MCF 10A (cell line): ENCODE measurements at regions not wholly inside any gene's neighbourhood (a gene's known extent, or its start where the extent isn't known, plus 50 kb on each side); places are given as distances from the start of the nearest gene placed in this dataset.

Experiments
- BruUV-seq: library from RNA; stranded (reverse); fragments of 400-500 nt; replicated peaks from 2 replicates; lab custom pipeline; 2021; lab: Mats Ljungman, UMichigan
- CTCF ChIA-PET: fragments of 300-600 bp; sonication (Branson Sonifier 250); formaldehyde crosslinking; extraction: SDS; loops from one replicate; lab custom pipeline; 2021; ENCODE audit warnings: antibody characterized with exemption, inconsistent platforms; lab: Yijun Ruan, JAX
- POLR2A ChIA-PET: fragments of 300-600, 350-650 bp; sonication (Branson Sonifier 250); formaldehyde crosslinking; extraction: SDS; loops from one replicate; lab custom pipeline; 2020; ENCODE audit warnings: antibody characterized with exemption, inconsistent platforms; lab: Yijun Ruan, JAX
- DNase-seq: peaks from one replicate; pipeline ENCODE4 v3.0.0-alpha.2; 2018; ENCODE audit not compliant: unreplicated experiment
- H3K27ac Mint-ChIP-seq: one replicate; pipeline ENCODE4 v1.8.0; 2022; ENCODE audit warnings: mild to moderate bottlenecking, low read depth, mixed read lengths; ENCODE audit not compliant: unreplicated experiment
- H3K27me3 Mint-ChIP-seq: one replicate; pipeline ENCODE4 v1.8.0; 2022; ENCODE audit warnings: mixed read lengths; ENCODE audit not compliant: insufficient read depth, unreplicated experiment
- H3K36me3 Mint-ChIP-seq: one replicate; pipeline ENCODE4 v1.8.0; 2022; ENCODE audit warnings: mild to moderate bottlenecking, moderate library complexity, mixed read lengths; ENCODE audit not compliant: insufficient read depth, unreplicated experiment
- H3K4me1 Mint-ChIP-seq: one replicate; pipeline ENCODE4 v1.8.0; 2022; ENCODE audit warnings: mixed read lengths; ENCODE audit not compliant: insufficient read depth, unreplicated experiment
- H3K4me3 Mint-ChIP-seq: one replicate; pipeline ENCODE4 v1.8.0; 2022; ENCODE audit warnings: mild to moderate bottlenecking, moderate library complexity, mixed read lengths; ENCODE audit not compliant: unreplicated experiment
- H3K9me3 Mint-ChIP-seq: one replicate; pipeline ENCODE4 v1.8.0; 2022; ENCODE audit warnings: mixed read lengths; ENCODE audit not compliant: unreplicated experiment
- CTCF ChIP-seq: fragments of 200-600 bp; IDR thresholded peaks from one replicate; pipeline ENCODE4 v1.8.0; 2022; ENCODE audit warnings: antibody characterized with exemption, mild to moderate bottlenecking; ENCODE audit not compliant: unreplicated experiment
- intact Hi-C: fragments of 100-400 bp; cut with micrococcal nuclease; formaldehyde crosslinking; loops from 2 replicates; pipeline ENCODE4 v1.14.1; 2022

GRCh38 chr17:15096511-15096910 lies 168.6 kb downstream of the PMP22 start:
- no peak for TF ChIP-seq CTCF
- CTCF ChIA-PET: no interaction called here
- DNase-seq: no peak
- H3K9me3 Mint-ChIP-seq: no peaks in the 10 kb centered on the region
- H3K27me3 Mint-ChIP-seq: peaks cover 28% of the 10 kb centered on the region
- intact Hi-C loops: no loop called here
- no peaks in the 10 kb centered on the region for H3K4me1 Mint-ChIP-seq
- H3K4me3 Mint-ChIP-seq: no peak overlapping the region
- POLR2A ChIA-PET: no interaction called here
- H3K27ac Mint-ChIP-seq: no peak overlapping the region
- BruUV-seq: no TSS peak
- no peaks in the 10 kb centered on the region for H3K36me3 Mint-ChIP-seq

- TF ChIP-seq CTCF: no peak
- Mint-ChIP-seq H3K9me3 (no peaks in the 10 kb centered on the region), H3K27ac (no peak overlapping the region), H3K27me3 (peaks cover 28% of the 10 kb centered on the region), H3K4me1 (no peaks in the 10 kb centered on the region), H3K4me3 (no peak overlapping the region), H3K36me3 (no peaks in the 10 kb centered on the region)
- no peak for DNase-seq
- BruUV-seq: no TSS peak
- POLR2A ChIA-PET: no interaction called here
- intact Hi-C loops: no loop called here
- CTCF ChIA-PET: no interaction called here
These were observed 169.2 kb downstream of the PMP22 start for GRCh38 chr17:15095935-15096334.

- Mint-ChIP-seq H3K9me3 (no peaks in the 10 kb centered on the region), H3K27ac (no peak overlapping the region), H3K27me3 (peaks cover 26% of the 10 kb centered on the region), H3K36me3 (no peaks in the 10 kb centered on the region), H3K4me1 (no peaks in the 10 kb centered on the region), H3K4me3 (no peak overlapping the region)
- intact Hi-C loops: loop anchor here (2.0 kb wide), 1 partner anchor 150 kb away; no protein-coding TSS in a partner anchor
- TF ChIP-seq CTCF: no peak
- no TSS peak for BruUV-seq
- peak; percentile 82 for DNase-seq
- ChIA-PET POLR2A (no interaction called here), CTCF (interaction anchor here (0.7 to 1.0 kb wide), 3 partner anchors 11 to 182 kb away, joined by 3 read pairs; no protein-coding TSS in a partner anchor)
These were observed 172.4 kb downstream of the PMP22 start for GRCh38 chr17:15092762-15093161.

GRCh38 chr17:15092261-15092660 lies 172.9 kb downstream of the PMP22 start:
- Mint-ChIP-seq H3K4me1 (no peaks in the 10 kb centered on the region), H3K9me3 (no peaks in the 10 kb centered on the region), H3K4me3 (no peak overlapping the region), H3K27ac (no peak overlapping the region), H3K36me3 (no peaks in the 10 kb centered on the region), H3K27me3 (peaks cover 26% of the 10 kb centered on the region)
- ChIA-PET CTCF (interaction anchor here (0.9 to 1.0 kb wide), 2 partner anchors 11 kb away, joined by 3 read pairs; no protein-coding TSS in a partner anchor), POLR2A (interaction anchor here (0.5 kb wide), 1 partner anchor 516 kb away, joined by 3 read pairs; no protein-coding TSS in a partner anchor)
- intact Hi-C loops: loop anchor here (2.0 kb wide), 1 partner anchor 149 kb away; no protein-coding TSS in a partner anchor
- BruUV-seq: no TSS peak
- DNase-seq: no peak
- no peak for TF ChIP-seq CTCF
